K562 (cell line): ENCODE measurements at regions not wholly inside any gene's neighbourhood (a gene's known extent, or its start where the extent isn't known, plus 50 kb on each side); places are given as distances from the start of the nearest gene placed in this dataset.

Experiments used
- ATAC-seq: fragments of 200-7000 bp; cut with Tn5 transposase; 3 replicates; pipeline ENCODE4 v1.9.1; 2020; ENCODE audit warnings: moderate library complexity
- BruUV-seq: library from RNA; stranded (reverse); fragments of 400-500 nt; replicated peaks from 2 replicates; lab custom pipeline; 2021; lab: Mats Ljungman, UMichigan
- CTCF ChIA-PET: fragments of 300-600 bp; formaldehyde crosslinking; extraction: SDS; loops from one replicate; lab custom pipeline; 2021; ENCODE audit warnings: low intra/inter-chr PET ratio; lab: Yijun Ruan, JAX
- POLR2A ChIA-PET: fragments of 300-600, 350-650 bp; sonication (Branson Sonifier 250); formaldehyde crosslinking; extraction: SDS; loops from one replicate; lab custom pipeline; 2021; ENCODE audit warnings: antibody characterized with exemption, inconsistent platforms; lab: Yijun Ruan, JAX
- DNase-seq, 4 experiments: peaks; one replicate each; pipeline versions ENCODE4 v3.0.0 to v3.0.0-alpha.2; 2011 to 2018; ENCODE audit warnings: low spot score in 3 of 4, mixed read lengths in 3 of 4; ENCODE audit errors: extremely low read depth in 1 of 4
- FAIRE-seq: peaks from 2 replicates; lab custom pipeline; 2011; peaks lifted over from hg19 to GRCh38; lab: Jason Lieb, UNC
- H2AFZ ChIP-seq: 2 replicates; pipeline ENCODE4 v1.6.0; 2011; ENCODE audit warnings: low read depth, low read length, control low read depth, inconsistent platforms
- H3K27ac ChIP-seq: fragments of 200-600 bp; 3 replicates; pipeline ENCODE4 v1.8.0; 2011; ENCODE audit warnings: low read depth, mild to moderate bottlenecking, control low read depth, inconsistent platforms, low read length, moderate library complexity, mixed read lengths; ENCODE audit errors: extremely low read depth
- H3K27me3 ChIP-seq, 2 experiments: fragments of 300-600 bp in 1 of 2; 2 replicates in 1 of 2; 3 replicates in 1 of 2; pipeline versions ENCODE4 v1.6.0 to v1.8.0; 2011; ENCODE audit warnings: inconsistent platforms in 2 of 2, low read length in 2 of 2, mild to moderate bottlenecking in 1 of 2, mixed read lengths in 1 of 2, moderate library complexity in 1 of 2; ENCODE audit not compliant: control insufficient read depth in 2 of 2, insufficient read depth in 2 of 2
- H3K36me3 ChIP-seq: fragments of 300-600 bp; 3 replicates; pipeline ENCODE4 v1.8.0; 2011; ENCODE audit warnings: mild to moderate bottlenecking, low read length, inconsistent platforms; ENCODE audit not compliant: control insufficient read depth, insufficient read depth
- H3K4me1 ChIP-seq, 2 experiments: fragments of 200-600 bp in 1 of 2; replicated peaks in 1 of 2; 2 replicates in 1 of 2; 3 replicates in 1 of 2; pipeline versions ENCODE4 v1.5.1 to v1.8.0; 2011; ENCODE audit warnings: inconsistent platforms in 2 of 2, low read length in 2 of 2, mild to moderate bottlenecking in 1 of 2, mixed read lengths in 1 of 2, moderate library complexity in 1 of 2; ENCODE audit not compliant: control insufficient read depth in 2 of 2, insufficient read depth in 2 of 2
- H3K4me2 ChIP-seq: 2 replicates; pipeline ENCODE4 v1.6.1; 2011; ENCODE audit warnings: low read length, control low read depth, inconsistent platforms, mixed read lengths; ENCODE audit not compliant: insufficient read depth
- H3K4me3 ChIP-seq: fragments of 200-600 bp; sonication (generic), shearing (Covaris generic); 2 replicates; pipeline ENCODE4 v1.5.1; 2016; ENCODE audit warnings: control low read depth, inconsistent platforms
- H3K79me2 ChIP-seq: fragments of 200-600 bp; 3 replicates; pipeline ENCODE4 v1.8.0; 2011; ENCODE audit warnings: low read length, inconsistent platforms; ENCODE audit not compliant: control insufficient read depth, insufficient read depth
- H3K9ac ChIP-seq, 2 experiments: 2 replicates each; pipeline versions ENCODE4 v1.6.0 to v1.6.1; 2011; ENCODE audit warnings: low read depth in 2 of 2, low read length in 2 of 2, control low read depth in 1 of 2, inconsistent platforms in 1 of 2, mild to moderate bottlenecking in 1 of 2, mixed read lengths in 1 of 2; ENCODE audit not compliant: insufficient read depth in 1 of 2
- H3K9me1 ChIP-seq: one replicate; pipeline ENCODE4 v1.6.0; 2011; ENCODE audit warnings: inconsistent platforms, mild to moderate bottlenecking, low read length, moderate library complexity; ENCODE audit not compliant: control insufficient read depth, insufficient read depth
- H3K9me3 ChIP-seq: replicated peaks from 2 replicates; pipeline ENCODE4 v1.5.1; 2011; ENCODE audit warnings: low read depth, low read length, inconsistent platforms; ENCODE audit not compliant: control insufficient read depth, insufficient read depth
- H4K20me1 ChIP-seq: replicated peaks from 2 replicates; pipeline ENCODE4 v1.6.1; 2011; ENCODE audit warnings: low read length, inconsistent platforms, mixed read lengths; ENCODE audit not compliant: control insufficient read depth, insufficient read depth
- BACH1 ChIP-seq: fragments of 200-800 bp; sonication (Bioruptor generic); IDR thresholded peaks from 2 replicates; pipeline ENCODE4 v1.6.1; 2016; ENCODE audit warnings: missing genetic modification characterization, missing compliant biosample characterization
- CCAR2 ChIP-seq: fragments of 200-400 bp; formaldehyde crosslinking; IDR thresholded peaks from 2 replicates; pipeline ENCODE4 v1.6.1; 2017; ENCODE audit warnings: mild to moderate bottlenecking, low read depth, low read length
- ESRRB ChIP-seq: fragments of 250-450 bp; sonication (Bioruptor Pico); IDR thresholded peaks from 2 replicates; pipeline ENCODE4 v1.5.0; 2020; ENCODE audit warnings: mild to moderate bottlenecking, moderate library complexity, borderline replicate concordance
- SLC30A9 ChIP-seq: fragments of 250-450 bp; sonication (Bioruptor Pico); IDR thresholded peaks from 2 replicates; pipeline ENCODE4 v1.8.0; 2022; ENCODE audit warnings: mild to moderate bottlenecking, moderate library complexity
- STAT5A ChIP-seq: IDR thresholded peaks from 2 replicates; pipeline ENCODE4 v1.6.1; 2012; ENCODE audit warnings: low read length, inconsistent platforms, borderline replicate concordance
- TRIM24 ChIP-seq, 2 experiments: fragments of 450-650 bp; IDR thresholded peaks; 2 replicates each; pipeline ENCODE4 v1.6.1; 2016
- ZC3H8 ChIP-seq: fragments of 450-650 bp; IDR thresholded peaks from 2 replicates; pipeline ENCODE4 v1.6.1; 2017
- ZNF133 ChIP-seq: fragments of 250-450 bp; sonication (Bioruptor Pico); IDR thresholded peaks from 2 replicates; pipeline ENCODE4 v1.4.0; 2020; ENCODE audit warnings: mild to moderate bottlenecking
- ZNF507 ChIP-seq: conservative IDR thresholded peaks from 2 replicates; pipeline ENCODE4 v1.6.1; 2017; ENCODE audit warnings: missing genetic modification characterization, missing compliant biosample characterization
- ZNF696 ChIP-seq: fragments of 250-450 bp; sonication (Bioruptor Pico); conservative IDR thresholded peaks from 2 replicates; pipeline ENCODE4 v1.4.0; 2020; ENCODE audit warnings: mild to moderate bottlenecking, moderate library complexity
- ZNF707 ChIP-seq: fragments of 250-450 bp; sonication (Bioruptor Pico); conservative IDR thresholded peaks from 2 replicates; pipeline ENCODE4 v1.8.0; 2022; ENCODE audit warnings: inconsistent platforms, mild to moderate bottlenecking, moderate library complexity
- WGBS: fragments of 100-300 bp; shearing (Covaris generic); methylation state at CpG from one replicate; pipeline ENCODE4 v1.1.6; 2016; ENCODE audit warnings: low coverage, mixed read lengths; ENCODE audit not compliant: insufficient coverage; ENCODE audit errors: missing lambda C conversion rate; 5-methylcytosine and 5-hydroxymethylcytosine counted together
- in situ Hi-C: fragments of 300-500 bp; cut with MboI; formaldehyde crosslinking; loops from 4 replicates; pipeline ENCODE4 v1.15.0; 2018; ENCODE audit warnings: inconsistent platforms, mixed read lengths
- intact Hi-C: fragments of 100-400 bp; cut with micrococcal nuclease; formaldehyde crosslinking; loops from 2 replicates; pipeline ENCODE4 v1.14.2; 2022
- TF ChIP-seq, protein P1 (sequence below): fragments of 450-650 bp; IDR thresholded peaks from 2 replicates; pipeline ENCODE4 v1.6.1; 2017; ENCODE audit warnings: antibody characterized with exemption
- TF ChIP-seq, protein P2 (sequence below): fragments of 200-800 bp; sonication (Bioruptor generic); IDR thresholded peaks from 2 replicates; pipeline ENCODE4 v1.6.1; 2016; ENCODE audit warnings: missing genetic modification characterization, missing compliant biosample characterization

DNA sequence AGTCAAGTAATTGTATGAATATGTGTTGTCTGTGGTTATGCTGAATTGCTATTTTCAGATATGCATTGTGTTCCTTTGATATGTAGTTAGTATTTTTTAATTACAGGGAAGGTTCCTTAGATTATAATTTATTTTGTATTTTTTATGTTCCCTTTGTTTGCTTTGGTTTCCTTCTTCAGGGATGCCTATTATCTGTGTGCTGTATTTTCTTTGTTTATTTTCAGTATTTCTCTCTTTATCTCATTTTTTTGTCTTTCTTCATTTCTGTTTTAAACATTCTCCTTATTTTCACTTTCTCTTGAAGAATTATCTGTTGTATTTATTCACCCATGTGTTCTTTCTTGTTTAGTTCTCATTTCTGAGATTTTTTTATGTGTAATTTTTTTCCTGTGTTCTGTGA is 163.1 kb downstream of the EMP1 start (continued):
- no peak for TF ChIP-seq ZNF707 (CRISPR knock-in tag)
- TF ChIP-seq ZNF133 (CRISPR knock-in tag), result no peak
- TF ChIP-seq ZNF507 (tag), result no peak
- TF ChIP-seq ZC3H8, result no peak
- TF ChIP-seq, all 486 proteins: peak for 0

DNA sequence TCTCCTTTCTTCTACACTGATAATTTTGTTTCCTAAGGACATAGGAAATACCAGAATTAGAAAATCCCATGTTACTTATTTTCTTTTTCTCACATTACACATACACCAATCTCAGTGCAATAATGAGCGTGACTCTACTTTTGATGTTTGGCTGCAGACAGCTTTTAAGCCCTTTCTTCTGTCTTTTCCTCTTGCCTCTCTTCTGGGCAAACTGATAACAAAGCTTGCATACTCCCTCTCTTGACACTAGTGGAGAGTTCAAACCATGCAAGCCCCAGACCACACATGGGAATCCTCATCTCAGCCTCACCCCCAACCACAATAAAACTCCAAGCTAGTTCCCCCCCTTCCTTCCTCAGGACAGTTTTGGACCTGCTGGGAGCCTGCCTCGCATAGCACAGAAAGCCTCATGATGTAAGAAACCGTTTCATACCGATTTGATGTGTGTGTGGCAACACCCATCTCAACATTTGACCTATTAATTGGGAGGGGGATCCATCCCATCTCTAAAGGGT is 161.9 kb downstream of the EMP1 start:
- H3K4me2 ChIP-seq, result no peak overlapping the region
- CTCF ChIA-PET, result no interaction called here
- H3K4me3 ChIP-seq, result no peak overlapping the region
- WGBS, result 0% methylated on average over 2 of the region's 4 CpGs
- BruUV-seq, result no TSS peak
- no peaks in the 10 kb centered on the region for H3K9me1 ChIP-seq
- in situ Hi-C loops, result no loop called here
- no peaks in the 10 kb centered on the region for H3K4me1 ChIP-seq
- TF ChIP-seq TRIM24 (IDR thresholded peaks at IDR 0.05), result no peak
- TF ChIP-seq, protein P1, sequence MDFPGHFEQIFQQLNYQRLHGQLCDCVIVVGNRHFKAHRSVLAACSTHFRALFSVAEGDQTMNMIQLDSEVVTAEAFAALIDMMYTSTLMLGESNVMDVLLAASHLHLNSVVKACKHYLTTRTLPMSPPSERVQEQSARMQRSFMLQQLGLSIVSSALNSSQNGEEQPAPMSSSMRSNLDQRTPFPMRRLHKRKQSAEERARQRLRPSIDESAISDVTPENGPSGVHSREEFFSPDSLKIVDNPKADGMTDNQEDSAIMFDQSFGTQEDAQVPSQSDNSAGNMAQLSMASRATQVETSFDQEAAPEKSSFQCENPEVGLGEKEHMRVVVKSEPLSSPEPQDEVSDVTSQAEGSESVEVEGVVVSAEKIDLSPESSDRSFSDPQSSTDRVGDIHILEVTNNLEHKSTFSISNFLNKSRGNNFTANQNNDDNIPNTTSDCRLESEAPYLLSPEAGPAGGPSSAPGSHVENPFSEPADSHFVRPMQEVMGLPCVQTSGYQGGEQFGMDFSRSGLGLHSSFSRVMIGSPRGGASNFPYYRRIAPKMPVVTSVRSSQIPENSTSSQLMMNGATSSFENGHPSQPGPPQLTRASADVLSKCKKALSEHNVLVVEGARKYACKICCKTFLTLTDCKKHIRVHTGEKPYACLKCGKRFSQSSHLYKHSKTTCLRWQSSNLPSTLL, result no peak
- TF ChIP-seq SLC30A9, result no peak
- no peak for TF ChIP-seq ESRRB (CRISPR knock-in tag)
- no peak for TF ChIP-seq CCAR2
- TF ChIP-seq, protein P2, sequence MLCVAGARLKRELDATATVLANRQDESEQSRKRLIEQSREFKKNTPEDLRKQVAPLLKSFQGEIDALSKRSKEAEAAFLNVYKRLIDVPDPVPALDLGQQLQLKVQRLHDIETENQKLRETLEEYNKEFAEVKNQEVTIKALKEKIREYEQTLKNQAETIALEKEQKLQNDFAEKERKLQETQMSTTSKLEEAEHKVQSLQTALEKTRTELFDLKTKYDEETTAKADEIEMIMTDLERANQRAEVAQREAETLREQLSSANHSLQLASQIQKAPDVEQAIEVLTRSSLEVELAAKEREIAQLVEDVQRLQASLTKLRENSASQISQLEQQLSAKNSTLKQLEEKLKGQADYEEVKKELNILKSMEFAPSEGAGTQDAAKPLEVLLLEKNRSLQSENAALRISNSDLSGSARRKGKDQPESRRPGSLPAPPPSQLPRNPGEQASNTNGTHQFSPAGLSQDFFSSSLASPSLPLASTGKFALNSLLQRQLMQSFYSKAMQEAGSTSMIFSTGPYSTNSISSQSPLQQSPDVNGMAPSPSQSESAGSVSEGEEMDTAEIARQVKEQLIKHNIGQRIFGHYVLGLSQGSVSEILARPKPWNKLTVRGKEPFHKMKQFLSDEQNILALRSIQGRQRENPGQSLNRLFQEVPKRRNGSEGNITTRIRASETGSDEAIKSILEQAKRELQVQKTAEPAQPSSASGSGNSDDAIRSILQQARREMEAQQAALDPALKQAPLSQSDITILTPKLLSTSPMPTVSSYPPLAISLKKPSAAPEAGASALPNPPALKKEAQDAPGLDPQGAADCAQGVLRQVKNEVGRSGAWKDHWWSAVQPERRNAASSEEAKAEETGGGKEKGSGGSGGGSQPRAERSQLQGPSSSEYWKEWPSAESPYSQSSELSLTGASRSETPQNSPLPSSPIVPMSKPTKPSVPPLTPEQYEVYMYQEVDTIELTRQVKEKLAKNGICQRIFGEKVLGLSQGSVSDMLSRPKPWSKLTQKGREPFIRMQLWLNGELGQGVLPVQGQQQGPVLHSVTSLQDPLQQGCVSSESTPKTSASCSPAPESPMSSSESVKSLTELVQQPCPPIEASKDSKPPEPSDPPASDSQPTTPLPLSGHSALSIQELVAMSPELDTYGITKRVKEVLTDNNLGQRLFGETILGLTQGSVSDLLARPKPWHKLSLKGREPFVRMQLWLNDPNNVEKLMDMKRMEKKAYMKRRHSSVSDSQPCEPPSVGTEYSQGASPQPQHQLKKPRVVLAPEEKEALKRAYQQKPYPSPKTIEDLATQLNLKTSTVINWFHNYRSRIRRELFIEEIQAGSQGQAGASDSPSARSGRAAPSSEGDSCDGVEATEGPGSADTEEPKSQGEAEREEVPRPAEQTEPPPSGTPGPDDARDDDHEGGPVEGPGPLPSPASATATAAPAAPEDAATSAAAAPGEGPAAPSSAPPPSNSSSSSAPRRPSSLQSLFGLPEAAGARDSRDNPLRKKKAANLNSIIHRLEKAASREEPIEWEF, result no peak
- no peak for TF ChIP-seq ZNF696 (CRISPR knock-in tag)
- no peak for TF ChIP-seq BACH1
- no peak for TF ChIP-seq STAT5A
- H2AFZ ChIP-seq, result no peak overlapping the region
- POLR2A ChIA-PET, result no interaction called here
- FAIRE-seq, result no peak
- no peak overlapping the region for H3K27ac ChIP-seq
- H3K9me3 ChIP-seq, result no peaks in the 10 kb centered on the region
- no peak for ATAC-seq
- H3K9ac ChIP-seq, result no peak overlapping the region
- no peaks in the 10 kb centered on the region for H4K20me1 ChIP-seq
- H3K36me3 ChIP-seq, result no peaks in the 10 kb centered on the region
- no peak for DNase-seq
- intact Hi-C loops, result no loop called here
- H3K79me2 ChIP-seq, result no peaks in the 10 kb centered on the region
- no peaks in the 10 kb centered on the region for H3K27me3 ChIP-seq
